ENCODE measurements at regions not wholly inside any gene's neighbourhood (a gene's known extent, or its start where the extent isn't known, plus 50 kb on each side); places are given as distances from the start of the nearest gene placed in this dataset.

DNA sequence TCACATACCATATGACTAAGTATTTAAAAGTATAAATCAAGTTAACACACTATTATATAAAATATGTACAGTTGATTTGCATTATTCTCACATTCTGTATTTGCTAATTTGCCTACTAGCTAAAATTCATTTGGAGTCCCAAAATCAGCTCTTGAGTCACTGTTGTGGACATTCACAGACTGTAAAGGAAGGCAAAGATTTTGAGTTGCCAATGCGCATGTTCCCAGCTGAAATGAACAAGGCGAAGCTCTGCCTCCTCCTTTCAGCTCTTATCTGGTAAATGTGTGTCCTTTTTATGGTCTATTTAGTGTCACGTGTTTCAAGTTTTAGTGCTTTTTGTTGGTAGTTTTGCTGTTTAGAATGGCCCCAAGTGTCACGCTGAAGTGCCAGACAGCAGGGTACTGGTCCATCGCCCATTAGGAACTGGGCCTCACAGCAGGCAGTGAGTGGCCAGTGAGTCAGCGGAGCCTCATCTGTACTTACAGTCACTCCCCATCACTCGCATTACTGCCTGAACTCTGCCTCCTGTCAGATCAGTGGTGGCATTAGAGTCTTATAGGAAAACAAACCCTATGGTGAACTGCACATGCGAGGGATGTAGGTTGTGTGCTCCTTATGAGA lies 87.2 kb upstream of the ADTRP start:
- TF ChIP-seq, protein P1, sequence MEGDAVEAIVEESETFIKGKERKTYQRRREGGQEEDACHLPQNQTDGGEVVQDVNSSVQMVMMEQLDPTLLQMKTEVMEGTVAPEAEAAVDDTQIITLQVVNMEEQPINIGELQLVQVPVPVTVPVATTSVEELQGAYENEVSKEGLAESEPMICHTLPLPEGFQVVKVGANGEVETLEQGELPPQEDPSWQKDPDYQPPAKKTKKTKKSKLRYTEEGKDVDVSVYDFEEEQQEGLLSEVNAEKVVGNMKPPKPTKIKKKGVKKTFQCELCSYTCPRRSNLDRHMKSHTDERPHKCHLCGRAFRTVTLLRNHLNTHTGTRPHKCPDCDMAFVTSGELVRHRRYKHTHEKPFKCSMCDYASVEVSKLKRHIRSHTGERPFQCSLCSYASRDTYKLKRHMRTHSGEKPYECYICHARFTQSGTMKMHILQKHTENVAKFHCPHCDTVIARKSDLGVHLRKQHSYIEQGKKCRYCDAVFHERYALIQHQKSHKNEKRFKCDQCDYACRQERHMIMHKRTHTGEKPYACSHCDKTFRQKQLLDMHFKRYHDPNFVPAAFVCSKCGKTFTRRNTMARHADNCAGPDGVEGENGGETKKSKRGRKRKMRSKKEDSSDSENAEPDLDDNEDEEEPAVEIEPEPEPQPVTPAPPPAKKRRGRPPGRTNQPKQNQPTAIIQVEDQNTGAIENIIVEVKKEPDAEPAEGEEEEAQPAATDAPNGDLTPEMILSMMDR (IDR thresholded peaks at IDR 0.05; ENCODE audit: insufficient read depth, low read depth, low read length): no peak
- TF ChIP-seq EZH2 (IDR thresholded peaks at IDR 0.05; ENCODE audit: insufficient read depth, low read length): no peak
